Stomach (tissue), 4 donors: ENCODE measurements at regions not wholly inside any gene's neighbourhood (a gene's known extent, or its start where the extent isn't known, plus 50 kb on each side); places are given as distances from the start of the nearest gene placed in this dataset.

Source experiments
- POLR2A ChIP-seq, 4 donors: fragments of 450-650 bp; IDR thresholded peaks; one replicate each; pipeline ENCODE4 v1.6.1; 2016; ENCODE audit warnings: antibody characterized with exemption in 4 of 4, control low read depth in 2 of 4, mild to moderate bottlenecking in 1 of 4, moderate library complexity in 1 of 4
- POLR2AphosphoS5 ChIP-seq, 3 donors: sonication (generic); formaldehyde crosslinking; IDR thresholded peaks; one replicate each; pipeline ENCODE4 v1.6.1; 2016; ENCODE audit warnings: antibody characterized with exemption in 3 of 3
- TF ChIP-seq, protein P1 (sequence below), 7 experiments: fragments of 450-650 bp in 4 of 7; fragments of 200-600 bp in 3 of 7; sonication (generic) in 3 of 7; IDR thresholded peaks; one replicate each; pipeline ENCODE4 v1.5.1; 2016 to 2019; ENCODE audit warnings: antibody characterized with exemption in 7 of 7, control low read depth in 2 of 7, mild to moderate bottlenecking in 1 of 7

- TF ChIP-seq POLR2A (IDR thresholded peaks at IDR 0.05) (no peak), POLR2AphosphoS5 (IDR thresholded peaks at IDR 0.05) (no peak)
- TF ChIP-seq, protein P1, sequence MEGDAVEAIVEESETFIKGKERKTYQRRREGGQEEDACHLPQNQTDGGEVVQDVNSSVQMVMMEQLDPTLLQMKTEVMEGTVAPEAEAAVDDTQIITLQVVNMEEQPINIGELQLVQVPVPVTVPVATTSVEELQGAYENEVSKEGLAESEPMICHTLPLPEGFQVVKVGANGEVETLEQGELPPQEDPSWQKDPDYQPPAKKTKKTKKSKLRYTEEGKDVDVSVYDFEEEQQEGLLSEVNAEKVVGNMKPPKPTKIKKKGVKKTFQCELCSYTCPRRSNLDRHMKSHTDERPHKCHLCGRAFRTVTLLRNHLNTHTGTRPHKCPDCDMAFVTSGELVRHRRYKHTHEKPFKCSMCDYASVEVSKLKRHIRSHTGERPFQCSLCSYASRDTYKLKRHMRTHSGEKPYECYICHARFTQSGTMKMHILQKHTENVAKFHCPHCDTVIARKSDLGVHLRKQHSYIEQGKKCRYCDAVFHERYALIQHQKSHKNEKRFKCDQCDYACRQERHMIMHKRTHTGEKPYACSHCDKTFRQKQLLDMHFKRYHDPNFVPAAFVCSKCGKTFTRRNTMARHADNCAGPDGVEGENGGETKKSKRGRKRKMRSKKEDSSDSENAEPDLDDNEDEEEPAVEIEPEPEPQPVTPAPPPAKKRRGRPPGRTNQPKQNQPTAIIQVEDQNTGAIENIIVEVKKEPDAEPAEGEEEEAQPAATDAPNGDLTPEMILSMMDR (IDR thresholded peaks at IDR 0.05), result no peak
Measured at GRCh38 chr5:173831196-173831914, 56.8 kb upstream of the CPEB4 start.
